ENCODE measurements at regions not wholly inside any gene's neighbourhood (a gene's known extent, or its start where the extent isn't known, plus 50 kb on each side); places are given as distances from the start of the nearest gene placed in this dataset.

- TF ChIP-seq EZH2 (IDR thresholded peaks at IDR 0.05) (no peak), POLR2AphosphoS5 (IDR thresholded peaks at IDR 0.05; ENCODE audit: borderline replicate concordance, low read depth, low read length) (no peak)
Measured at GRCh38 chr2:49298230-49298629, 143.9 kb upstream of the FSHR start.

Measured in SK-N-MC (cell line).